Neural cell (in vitro differentiated cells): ENCODE measurements at regions not wholly inside any gene's neighbourhood (a gene's known extent, or its start where the extent isn't known, plus 50 kb on each side); places are given as distances from the start of the nearest gene placed in this dataset.

Experiments
- H2AFZ ChIP-seq: fragments of 200-600, 300-800 bp; sonication (generic), shearing (Covaris generic); 2 replicates; pipeline ENCODE4 v1.6.0; 2014; ENCODE audit warnings: low read depth, mild to moderate bottlenecking, antibody characterized with exemption, low read length, moderate library complexity
- H3F3A ChIP-seq: fragments of 200-600 bp; shearing (Covaris generic); 2 replicates; pipeline ENCODE4 v1.6.1; 2016; ENCODE audit warnings: mild to moderate bottlenecking, moderate library complexity, mixed read lengths, antibody characterized with exemption, low read length; ENCODE audit not compliant: insufficient read depth, poor library complexity, severe bottlenecking
- H3K27ac ChIP-seq: fragments of 200-600, 300-800 bp; sonication (generic), shearing (Covaris generic); 2 replicates; pipeline ENCODE4 v1.5.1; 2014; ENCODE audit warnings: mild to moderate bottlenecking, low read length, moderate library complexity
- H3K27me3 ChIP-seq: fragments of 300-800, 200-600 bp; sonication (generic), shearing (Covaris generic); 2 replicates; pipeline ENCODE4 v1.6.0; 2014; ENCODE audit warnings: mild to moderate bottlenecking, low read depth, low read length, moderate library complexity; ENCODE audit not compliant: insufficient read depth
- H3K36me3 ChIP-seq: fragments of 300-800, 200-600 bp; sonication (generic), shearing (Covaris generic); 2 replicates; pipeline ENCODE4 v1.5.1; 2014; ENCODE audit warnings: mild to moderate bottlenecking, antibody characterized with exemption, low read length, moderate library complexity; ENCODE audit not compliant: insufficient read depth
- H3K4me2 ChIP-seq: fragments of 300-800, 200-600 bp; sonication (generic), shearing (Covaris generic); 2 replicates; pipeline ENCODE4 v1.6.0; 2014; ENCODE audit warnings: mild to moderate bottlenecking, low read length
- H3K4me3 ChIP-seq: fragments of 300-800, 200-600 bp; sonication (generic), shearing (Covaris generic); 2 replicates; pipeline ENCODE4 v1.5.1; 2014; ENCODE audit warnings: mild to moderate bottlenecking, low read length, moderate library complexity
- H3K79me2 ChIP-seq: fragments of 200-600 bp; shearing (Covaris generic); replicated peaks from 2 replicates; pipeline ENCODE4 v1.6.0; 2014; ENCODE audit warnings: mild to moderate bottlenecking, low read length, moderate library complexity; ENCODE audit not compliant: insufficient read depth
- H3K9ac ChIP-seq: fragments of 300-800, 200-600 bp; sonication (generic), shearing (Covaris generic); 2 replicates; pipeline ENCODE4 v1.6.1; 2016; ENCODE audit warnings: mild to moderate bottlenecking, low read length, mixed read lengths
- H3K9me2 ChIP-seq: fragments of 200-600 bp; shearing (Covaris generic); 2 replicates; pipeline ENCODE4 v1.6.1; 2016; ENCODE audit warnings: mild to moderate bottlenecking, low read length, mixed read lengths; ENCODE audit not compliant: insufficient read depth
- H3K9me3 ChIP-seq: fragments of 200-600, 300-800 bp; sonication (generic), shearing (Covaris generic); 2 replicates; pipeline ENCODE4 v1.6.1; 2016; ENCODE audit warnings: mild to moderate bottlenecking, mixed run types, low read length, moderate library complexity, mixed read lengths
- H4K20me1 ChIP-seq: fragments of 200-600 bp; shearing (Covaris generic); 2 replicates; pipeline ENCODE4 v1.6.1; 2016; ENCODE audit warnings: mild to moderate bottlenecking, mixed run types; ENCODE audit not compliant: insufficient read depth
- CTCF ChIP-seq: fragments of 450-650 bp; IDR thresholded peaks from 2 replicates; pipeline ENCODE4 v1.5.1; 2014; ENCODE audit warnings: antibody characterized with exemption, mild to moderate bottlenecking, moderate library complexity; ENCODE audit not compliant: poor library complexity, severe bottlenecking
- EP300 ChIP-seq: fragments of 450-650 bp; conservative IDR thresholded peaks from 2 replicates; pipeline ENCODE4 v1.6.1; 2014; ENCODE audit warnings: antibody characterized with exemption, mild to moderate bottlenecking, moderate library complexity; ENCODE audit not compliant: poor library complexity, severe bottlenecking
- EZH2 ChIP-seq: fragments of 200-600, 300-800 bp; shearing (Covaris generic), sonication (generic); IDR thresholded peaks from 2 replicates; pipeline ENCODE4 v1.6.1; 2014; ENCODE audit warnings: antibody characterized with exemption, low read length, borderline replicate concordance, mild to moderate bottlenecking; ENCODE audit not compliant: insufficient read depth, poor library complexity, severe bottlenecking
- MXI1 ChIP-seq: fragments of 450-650 bp; conservative IDR thresholded peaks from 2 replicates; pipeline ENCODE4 v1.6.1; 2014; ENCODE audit warnings: antibody characterized with exemption, mild to moderate bottlenecking; ENCODE audit not compliant: poor library complexity, severe bottlenecking
- POLR2AphosphoS5 ChIP-seq: IDR thresholded peaks from 2 replicates; pipeline ENCODE4 v1.6.1; 2012
- RAD21 ChIP-seq: fragments of 450-650 bp; conservative IDR thresholded peaks from 2 replicates; pipeline ENCODE4 v1.6.1; 2014; ENCODE audit warnings: antibody characterized with exemption, mild to moderate bottlenecking, moderate library complexity
- REST ChIP-seq: IDR thresholded peaks from 2 replicates; pipeline ENCODE4 v1.6.1; 2012; ENCODE audit warnings: borderline replicate concordance
- SMC3 ChIP-seq: fragments of 450-650 bp; conservative IDR thresholded peaks from 2 replicates; pipeline ENCODE4 v1.6.1; 2014; ENCODE audit warnings: antibody characterized with exemption, mild to moderate bottlenecking, moderate library complexity; ENCODE audit not compliant: poor library complexity
- TAF1 ChIP-seq: IDR thresholded peaks from 2 replicates; pipeline ENCODE4 v1.6.1; 2012; ENCODE audit warnings: low read depth

GRCh38 chrX:88604433-88605221, 142.4 kb upstream of the CPXCR1 start:
- Histone ChIP-seq H3K4me2 (no peak overlapping the region), H2AFZ (no peak overlapping the region), H3K9ac (no peak overlapping the region)

GRCh38 chrX:88605222-88605583, 141.8 kb upstream of the CPXCR1 start:
- Histone ChIP-seq H2AFZ (no peak overlapping the region), H3K27ac (no peak overlapping the region), H3K36me3 (no peaks in the 10 kb centered on the region), H3K27me3 (no peaks in the 10 kb centered on the region), H3K9ac (no peak overlapping the region), H3K9me3 (no peaks in the 10 kb centered on the region), H4K20me1 (no peaks in the 10 kb centered on the region), H3K4me3 (no peak overlapping the region), H3K9me2 (no peaks in the 10 kb centered on the region), H3K4me2 (no peak overlapping the region), H3F3A (no peaks in the 10 kb centered on the region), H3K79me2 (no peaks in the 10 kb centered on the region)
- TF ChIP-seq SMC3: no peak
- TF ChIP-seq TAF1: no peak
- no peak for TF ChIP-seq EZH2
- no peak for TF ChIP-seq REST
- TF ChIP-seq EP300: no peak
- no peak for TF ChIP-seq RAD21
- no peak for TF ChIP-seq CTCF
- no peak for TF ChIP-seq MXI1
- TF ChIP-seq POLR2AphosphoS5: no peak

More at GRCh38 chrX:88604433-88605221, 142.4 kb upstream of the CPXCR1 start:
- Histone ChIP-seq H4K20me1 (no peaks in the 10 kb centered on the region), H3K9me3 (no peaks in the 10 kb centered on the region), H3K27ac (no peak overlapping the region), H3K4me3 (no peak overlapping the region), H3K79me2 (no peaks in the 10 kb centered on the region), H3F3A (no peaks in the 10 kb centered on the region), H3K27me3 (no peaks in the 10 kb centered on the region), H3K9me2 (no peaks in the 10 kb centered on the region), H3K36me3 (no peaks in the 10 kb centered on the region)
- no peak for TF ChIP-seq EZH2
